Nephron (organoid): ENCODE measurements at regions not wholly inside any gene's neighbourhood (a gene's known extent, or its start where the extent isn't known, plus 50 kb on each side); places are given as distances from the start of the nearest gene placed in this dataset.
A peak's percentile ranks its signal among the peaks of the same experiment; 100 is the strongest.

ENCODE experiments used
- H3K27ac Mint-ChIP-seq, 3 experiments: 2 replicates each; pipeline ENCODE4 v1.8.0; 2020; ENCODE audit warnings: mixed read lengths in 3 of 3, mild to moderate bottlenecking in 2 of 3, moderate library complexity in 1 of 3
- H3K27me3 Mint-ChIP-seq: 2 replicates; pipeline ENCODE4 v1.8.0; 2021; ENCODE audit warnings: low read depth, mild to moderate bottlenecking, moderate library complexity, mixed read lengths
- H3K36me3 Mint-ChIP-seq: 2 replicates; pipeline ENCODE4 v1.8.0; 2020; ENCODE audit warnings: low read depth, mixed read lengths
- H3K4me1 Mint-ChIP-seq: 2 replicates; pipeline ENCODE4 v1.8.0; 2020; ENCODE audit warnings: mixed read lengths
- H3K4me3 Mint-ChIP-seq, 3 experiments: 2 replicates each; pipeline ENCODE4 v1.8.0; 2020; ENCODE audit warnings: mild to moderate bottlenecking in 3 of 3, mixed read lengths in 3 of 3, moderate library complexity in 2 of 3
- H3K9me3 Mint-ChIP-seq: 2 replicates; pipeline ENCODE4 v1.8.0; 2020; ENCODE audit warnings: mixed read lengths
- TF ChIP-seq, protein P1 (sequence below), 3 experiments: fragments of 200-600 bp; sonication (generic); IDR thresholded peaks; one replicate each; pipeline ENCODE4 v1.5.0; 2021; ENCODE audit warnings: antibody characterized with exemption in 3 of 3; ENCODE audit not compliant: unreplicated experiment in 3 of 3

GRCh38 chr9:13627071-13627470, 347.6 kb upstream of the MPDZ start:
- H3K9me3 Mint-ChIP-seq, result peaks cover 49% of the 10 kb centered on the region

GRCh38 chr9:13626601-13627000, 347.1 kb upstream of the MPDZ start:
- no peaks in the 10 kb centered on the region for H3K4me1 Mint-ChIP-seq
- no peak overlapping the region for H3K27ac Mint-ChIP-seq

More at GRCh38 chr9:13627071-13627470, 347.6 kb upstream of the MPDZ start:
- Mint-ChIP-seq H3K4me1 (no peaks in the 10 kb centered on the region), H3K36me3 (peaks cover 5% of the 10 kb centered on the region), H3K27ac (no peak overlapping the region), H3K27me3 (no peaks in the 10 kb centered on the region), H3K4me3 (no peak overlapping the region)
- TF ChIP-seq, protein P1, sequence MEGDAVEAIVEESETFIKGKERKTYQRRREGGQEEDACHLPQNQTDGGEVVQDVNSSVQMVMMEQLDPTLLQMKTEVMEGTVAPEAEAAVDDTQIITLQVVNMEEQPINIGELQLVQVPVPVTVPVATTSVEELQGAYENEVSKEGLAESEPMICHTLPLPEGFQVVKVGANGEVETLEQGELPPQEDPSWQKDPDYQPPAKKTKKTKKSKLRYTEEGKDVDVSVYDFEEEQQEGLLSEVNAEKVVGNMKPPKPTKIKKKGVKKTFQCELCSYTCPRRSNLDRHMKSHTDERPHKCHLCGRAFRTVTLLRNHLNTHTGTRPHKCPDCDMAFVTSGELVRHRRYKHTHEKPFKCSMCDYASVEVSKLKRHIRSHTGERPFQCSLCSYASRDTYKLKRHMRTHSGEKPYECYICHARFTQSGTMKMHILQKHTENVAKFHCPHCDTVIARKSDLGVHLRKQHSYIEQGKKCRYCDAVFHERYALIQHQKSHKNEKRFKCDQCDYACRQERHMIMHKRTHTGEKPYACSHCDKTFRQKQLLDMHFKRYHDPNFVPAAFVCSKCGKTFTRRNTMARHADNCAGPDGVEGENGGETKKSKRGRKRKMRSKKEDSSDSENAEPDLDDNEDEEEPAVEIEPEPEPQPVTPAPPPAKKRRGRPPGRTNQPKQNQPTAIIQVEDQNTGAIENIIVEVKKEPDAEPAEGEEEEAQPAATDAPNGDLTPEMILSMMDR (IDR thresholded peaks at IDR 0.05; ENCODE audit: unreplicated experiment in 3 of 3), result no peak

GRCh38 chr9:13621872-13622564, 342.5 kb upstream of the MPDZ start:
- Mint-ChIP-seq H3K36me3 (no peaks in the 10 kb centered on the region), H3K4me1 (peaks cover 16% of the 10 kb centered on the region), H3K4me3 (no peak overlapping the region), H3K27ac (peak overlapping the region in 1 of 3 experiments; percentile 26), H3K27me3 (no peaks in the 10 kb centered on the region), H3K9me3 (peaks cover 10% of the 10 kb centered on the region)
- TF ChIP-seq, protein P1 (IDR thresholded peaks at IDR 0.05; ENCODE audit: unreplicated experiment in 3 of 3), result no peak

More at GRCh38 chr9:13626601-13627000, 347.1 kb upstream of the MPDZ start:
- TF ChIP-seq, protein P1 (IDR thresholded peaks at IDR 0.05; ENCODE audit: unreplicated experiment in 3 of 3), result no peak
- Mint-ChIP-seq H3K27me3 (no peaks in the 10 kb centered on the region), H3K4me3 (no peak overlapping the region), H3K36me3 (peaks cover 5% of the 10 kb centered on the region), H3K9me3 (peaks cover 45% of the 10 kb centered on the region)

- Mint-ChIP-seq H3K27ac (peak overlapping the region; percentile 20 to 67 (median 46)), H3K4me3 (no peak overlapping the region), H3K4me1 (peaks cover 46% of the 10 kb centered on the region), H3K27me3 (no peaks in the 10 kb centered on the region), H3K9me3 (peaks cover 3% of the 10 kb centered on the region), H3K36me3 (no peaks in the 10 kb centered on the region)
- TF ChIP-seq, protein P1 (IDR thresholded peaks at IDR 0.05; ENCODE audit: unreplicated experiment in 3 of 3), result no peak
These were observed 337.1 kb upstream of the MPDZ start for GRCh38 chr9:13616491-13617035.

DNA sequence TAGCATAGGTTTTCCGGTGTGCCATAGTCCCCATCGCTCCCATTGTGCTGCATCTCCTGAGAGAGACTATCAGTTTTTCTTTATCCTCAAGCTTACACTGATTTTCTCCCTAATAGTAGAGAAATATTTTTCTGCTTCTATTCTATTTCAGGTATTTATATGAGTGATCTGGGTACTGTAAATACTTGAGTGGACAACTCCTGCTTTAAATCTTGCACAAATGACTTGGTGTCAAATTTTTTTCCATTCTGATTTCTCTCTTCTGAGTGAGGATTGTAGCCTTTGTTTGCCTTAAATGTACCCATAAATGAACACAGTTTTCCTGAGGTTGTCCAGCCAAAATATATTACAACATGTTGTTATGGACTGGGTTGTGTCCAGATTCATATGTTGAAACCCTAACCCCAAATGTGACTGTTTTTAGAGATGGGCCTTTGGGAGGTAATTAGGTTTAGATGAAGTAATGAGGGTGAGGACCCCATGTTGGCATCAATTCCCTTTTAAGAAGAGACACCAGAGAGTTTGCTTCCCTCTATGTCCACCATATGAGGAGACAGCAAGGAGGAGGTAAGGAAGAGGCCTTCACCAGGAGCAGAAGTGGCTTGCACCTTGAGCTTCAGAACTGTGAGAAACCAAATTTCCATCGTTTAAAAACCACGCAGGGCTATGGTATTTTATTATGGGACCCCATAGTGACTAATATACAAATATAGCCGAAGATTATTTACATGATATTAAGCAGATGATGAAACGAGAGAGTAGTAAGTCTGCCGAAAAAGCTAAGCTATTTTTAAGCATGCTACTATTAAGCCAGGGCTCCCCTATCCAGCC, 336.4 kb upstream of the MPDZ start:
- Mint-ChIP-seq H3K27ac (peak overlapping the region in 2 of 3 experiments; percentile 9 to 67), H3K9me3 (peaks cover 3% of the 10 kb centered on the region), H3K4me1 (peaks cover 46% of the 10 kb centered on the region), H3K4me3 (no peak overlapping the region), H3K36me3 (no peaks in the 10 kb centered on the region), H3K27me3 (no peaks in the 10 kb centered on the region)
- TF ChIP-seq, protein P1 (IDR thresholded peaks at IDR 0.05; ENCODE audit: unreplicated experiment in 3 of 3), result no peak
